Smooth muscle cell (in vitro differentiated cells): ENCODE measurements at regions not wholly inside any gene's neighbourhood (a gene's known extent, or its start where the extent isn't known, plus 50 kb on each side); places are given as distances from the start of the nearest gene placed in this dataset.
A peak's percentile ranks its signal among the peaks of the same experiment; 100 is the strongest.

Experiments used
- DNase-seq: peaks from one replicate; lab custom pipeline; 2025; ENCODE audit not compliant: unreplicated experiment; lab: John Stamatoyannopoulos, UW
- H2AFZ ChIP-seq: fragments of 200-600 bp; sonication (generic); 2 replicates; pipeline ENCODE4 v1.6.0; 2016; ENCODE audit warnings: antibody characterized with exemption, low read depth, mild to moderate bottlenecking
- H3F3A ChIP-seq: fragments of 200-600 bp; sonication (generic); 2 replicates; pipeline ENCODE4 v1.6.0; 2017; ENCODE audit warnings: antibody characterized with exemption, low read depth
- H3K27ac ChIP-seq: fragments of 200-600 bp; sonication (generic); 2 replicates; pipeline ENCODE4 v1.5.1; 2016; ENCODE audit warnings: low read depth, mild to moderate bottlenecking
- H3K27me3 ChIP-seq: fragments of 200-600 bp; sonication (generic); 2 replicates; pipeline ENCODE4 v1.6.1; 2016; ENCODE audit warnings: low read depth, mild to moderate bottlenecking
- H3K36me3 ChIP-seq: fragments of 200-600 bp; sonication (generic); 2 replicates; pipeline ENCODE4 v1.5.1; 2016; ENCODE audit warnings: low read depth
- H3K4me1 ChIP-seq: fragments of 200-600 bp; sonication (generic); 2 replicates; pipeline ENCODE4 v1.5.1; 2016; ENCODE audit warnings: low read depth
- H3K4me2 ChIP-seq: fragments of 200-600 bp; sonication (generic); 2 replicates; pipeline ENCODE4 v1.6.0; 2016; ENCODE audit warnings: mild to moderate bottlenecking
- H3K4me3 ChIP-seq: fragments of 200-600 bp; sonication (generic); 2 replicates; pipeline ENCODE4 v1.5.1; 2016; ENCODE audit warnings: mild to moderate bottlenecking
- H3K79me2 ChIP-seq: fragments of 200-600 bp; sonication (generic); 2 replicates; pipeline ENCODE4 v1.6.0; 2016; ENCODE audit warnings: low read depth, mild to moderate bottlenecking
- H3K9ac ChIP-seq: fragments of 200-600 bp; sonication (generic); 2 replicates; pipeline ENCODE4 v1.6.0; 2016; ENCODE audit warnings: low read depth
- H3K9me3 ChIP-seq: fragments of 200-600 bp; sonication (generic); replicated peaks from 2 replicates; pipeline ENCODE4 v1.5.1; 2016; ENCODE audit warnings: low read depth
- H4K20me1 ChIP-seq: fragments of 200-600 bp; sonication (generic); 2 replicates; pipeline ENCODE4 v1.6.0; 2016; ENCODE audit warnings: low read depth
- WGBS: methylation state at CpG from one replicate; pipeline ENCODE4 v1.1.7; 2016; ENCODE audit warnings: low lambda C conversion rate; 5-methylcytosine and 5-hydroxymethylcytosine counted together
- TF ChIP-seq, protein P1 (sequence below): fragments of 200-600 bp; sonication (generic); IDR thresholded peaks from 2 replicates; pipeline ENCODE4 v1.5.1; 2017; ENCODE audit warnings: borderline replicate concordance, mild to moderate bottlenecking, antibody characterized with exemption; ENCODE audit not compliant: insufficient read depth, poor library complexity, severe bottlenecking

DNA sequence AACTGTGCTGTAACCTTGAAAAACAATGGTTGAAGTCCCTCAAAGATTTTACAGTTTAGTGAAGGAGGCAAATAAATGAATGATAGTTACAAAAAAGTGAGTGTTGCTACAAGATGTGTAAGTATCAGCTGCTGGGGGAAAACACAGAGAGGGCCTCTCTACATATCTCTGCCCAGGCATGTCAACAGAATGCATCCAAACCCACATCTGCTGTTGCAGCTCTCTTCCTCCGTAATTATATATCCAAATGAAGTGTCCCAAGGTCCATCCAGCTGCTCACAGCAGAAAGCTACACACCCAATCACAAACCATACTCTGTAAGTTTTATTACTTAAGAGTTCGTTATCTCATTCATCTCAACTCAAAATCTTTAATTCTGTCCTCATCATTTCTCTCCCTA is 584.6 kb downstream of the ANXA1 start:
- no peak overlapping the region for H3K9ac ChIP-seq
- H3K4me3 ChIP-seq: no peak overlapping the region
- no peaks in the 10 kb centered on the region for H3K36me3 ChIP-seq
- H3K27me3 ChIP-seq: no peaks in the 10 kb centered on the region
- 58% methylated on average over 2 of the region's 2 CpGs for WGBS
- H3F3A ChIP-seq: no peaks in the 10 kb centered on the region
- H4K20me1 ChIP-seq: no peaks in the 10 kb centered on the region
- H3K9me3 ChIP-seq: no peaks in the 10 kb centered on the region
- H3K4me2 ChIP-seq: no peak overlapping the region
- H3K4me1 ChIP-seq: no peaks in the 10 kb centered on the region
- H3K79me2 ChIP-seq: no peaks in the 10 kb centered on the region
- no peak overlapping the region for H3K27ac ChIP-seq
- no peak for DNase-seq
- TF ChIP-seq, protein P1, sequence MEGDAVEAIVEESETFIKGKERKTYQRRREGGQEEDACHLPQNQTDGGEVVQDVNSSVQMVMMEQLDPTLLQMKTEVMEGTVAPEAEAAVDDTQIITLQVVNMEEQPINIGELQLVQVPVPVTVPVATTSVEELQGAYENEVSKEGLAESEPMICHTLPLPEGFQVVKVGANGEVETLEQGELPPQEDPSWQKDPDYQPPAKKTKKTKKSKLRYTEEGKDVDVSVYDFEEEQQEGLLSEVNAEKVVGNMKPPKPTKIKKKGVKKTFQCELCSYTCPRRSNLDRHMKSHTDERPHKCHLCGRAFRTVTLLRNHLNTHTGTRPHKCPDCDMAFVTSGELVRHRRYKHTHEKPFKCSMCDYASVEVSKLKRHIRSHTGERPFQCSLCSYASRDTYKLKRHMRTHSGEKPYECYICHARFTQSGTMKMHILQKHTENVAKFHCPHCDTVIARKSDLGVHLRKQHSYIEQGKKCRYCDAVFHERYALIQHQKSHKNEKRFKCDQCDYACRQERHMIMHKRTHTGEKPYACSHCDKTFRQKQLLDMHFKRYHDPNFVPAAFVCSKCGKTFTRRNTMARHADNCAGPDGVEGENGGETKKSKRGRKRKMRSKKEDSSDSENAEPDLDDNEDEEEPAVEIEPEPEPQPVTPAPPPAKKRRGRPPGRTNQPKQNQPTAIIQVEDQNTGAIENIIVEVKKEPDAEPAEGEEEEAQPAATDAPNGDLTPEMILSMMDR: no peak
- H2AFZ ChIP-seq: peak overlapping the region; percentile 30

DNA sequence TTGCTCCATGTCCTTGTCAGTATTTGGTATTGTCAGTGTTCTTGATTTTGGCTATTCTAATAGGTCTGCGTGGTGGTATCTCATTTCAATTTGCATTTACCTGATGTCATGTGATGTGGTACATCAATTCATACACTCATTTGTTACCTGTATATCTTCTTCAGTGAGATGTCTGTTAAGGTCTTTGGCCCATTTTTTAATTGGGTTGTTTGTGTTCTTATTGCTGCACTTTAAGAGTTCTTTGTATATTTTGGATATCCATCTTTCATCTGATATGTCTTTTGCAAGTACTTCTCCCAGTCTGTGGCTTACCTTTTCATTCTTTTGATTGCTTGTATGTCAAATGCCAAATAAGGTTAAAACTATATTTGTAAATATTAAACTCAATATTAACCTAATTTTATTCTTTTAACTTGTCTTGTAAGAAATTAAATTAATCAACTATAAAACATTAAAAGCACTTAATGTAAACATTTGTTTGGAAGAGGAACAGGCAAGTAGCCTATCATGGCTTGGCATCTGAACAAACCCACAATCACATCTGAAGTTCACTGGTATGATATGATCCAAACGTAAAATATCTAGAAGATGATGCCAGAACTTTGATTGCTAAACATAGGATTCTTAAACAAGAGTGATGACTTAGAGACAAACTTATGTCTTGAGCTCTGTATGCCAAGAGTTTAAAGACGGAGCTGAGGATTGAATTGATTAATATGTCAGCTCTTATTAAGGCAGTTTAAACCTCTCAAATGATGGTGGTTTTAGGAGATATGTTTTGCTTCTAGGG is 587.3 kb downstream of the ANXA1 start:
- DNase-seq: no peak
- Histone ChIP-seq H3K4me3 (no peak overlapping the region), H3K27me3 (no peaks in the 10 kb centered on the region), H3K4me2 (no peak overlapping the region), H2AFZ (no peak overlapping the region), H4K20me1 (no peaks in the 10 kb centered on the region), H3K27ac (no peak overlapping the region), H3K9me3 (no peaks in the 10 kb centered on the region), H3K36me3 (no peaks in the 10 kb centered on the region), H3K9ac (no peak overlapping the region), H3K4me1 (no peaks in the 10 kb centered on the region), H3F3A (no peaks in the 10 kb centered on the region), H3K79me2 (no peaks in the 10 kb centered on the region)
- 89% methylated on average over 3 of the region's 3 CpGs for WGBS
- TF ChIP-seq, protein P1: no peak

DNA sequence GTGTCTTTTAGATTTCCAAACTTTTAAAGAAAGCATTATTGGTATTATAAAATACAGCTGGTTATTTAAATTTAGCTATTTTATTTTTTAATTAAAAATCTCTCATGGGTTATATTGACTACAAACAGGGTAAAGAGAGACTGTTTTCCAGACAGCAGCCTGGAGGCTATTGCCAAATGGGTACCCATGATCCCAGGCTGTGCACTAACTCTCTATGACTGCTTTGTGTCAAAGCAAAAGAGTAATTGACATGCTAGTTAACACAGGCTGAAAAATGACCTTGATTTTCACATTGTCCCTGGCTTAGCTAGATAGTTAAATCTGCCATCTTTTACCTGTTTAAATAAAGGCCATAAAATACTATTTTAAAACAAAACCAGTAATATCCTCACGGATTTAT is 589.7 kb downstream of the ANXA1 start:
- Histone ChIP-seq H3K9me3 (no peaks in the 10 kb centered on the region), H3K4me2 (no peak overlapping the region), H3K4me3 (no peak overlapping the region), H3K27ac (no peak overlapping the region), H3K9ac (no peak overlapping the region), H3F3A (no peaks in the 10 kb centered on the region), H2AFZ (no peak overlapping the region), H3K27me3 (no peaks in the 10 kb centered on the region), H3K36me3 (no peaks in the 10 kb centered on the region), H3K4me1 (no peaks in the 10 kb centered on the region), H4K20me1 (no peaks in the 10 kb centered on the region), H3K79me2 (no peaks in the 10 kb centered on the region)
- TF ChIP-seq, protein P1: no peak
- DNase-seq: no peak
- 92% methylated on average over 1 of the region's 1 CpG for WGBS

DNA sequence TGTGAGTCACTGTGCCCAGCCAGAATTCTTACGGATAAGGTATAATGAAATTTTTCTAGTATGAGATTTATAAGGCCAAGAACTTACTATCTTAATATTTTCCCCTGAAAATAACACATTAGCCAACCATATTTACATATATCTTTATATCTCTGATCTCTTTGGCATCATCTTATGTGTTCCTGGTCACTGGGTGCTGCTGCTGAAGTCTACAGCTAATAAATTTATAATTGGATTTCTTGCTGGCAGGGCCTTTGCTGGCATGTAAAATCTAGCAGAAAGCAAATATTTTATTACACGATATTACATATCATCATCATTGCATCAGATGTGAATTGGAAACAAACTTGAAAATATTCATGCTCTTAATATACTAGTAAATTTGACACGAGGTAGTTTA is 590.7 kb downstream of the ANXA1 start:
- H2AFZ ChIP-seq: no peak overlapping the region
- H3K9ac ChIP-seq: no peak overlapping the region
- no peak for DNase-seq
- H3K4me3 ChIP-seq: no peak overlapping the region
- H3K9me3 ChIP-seq: no peaks in the 10 kb centered on the region
- no peaks in the 10 kb centered on the region for H3F3A ChIP-seq
- H3K4me2 ChIP-seq: no peak overlapping the region
- H3K27me3 ChIP-seq: no peaks in the 10 kb centered on the region
- WGBS: 93% methylated on average over 3 of the region's 3 CpGs
- H3K79me2 ChIP-seq: no peaks in the 10 kb centered on the region
- H3K36me3 ChIP-seq: no peaks in the 10 kb centered on the region
- TF ChIP-seq, protein P1: no peak
- no peaks in the 10 kb centered on the region for H4K20me1 ChIP-seq
- H3K27ac ChIP-seq: no peak overlapping the region
- no peaks in the 10 kb centered on the region for H3K4me1 ChIP-seq
